GM21390 (cell line): ENCODE measurements at regions not wholly inside any gene's neighbourhood (a gene's known extent, or its start where the extent isn't known, plus 50 kb on each side); places are given as distances from the start of the nearest gene placed in this dataset.
"Not testable (repeated sequence)": the region's sequence is repeated elsewhere in the genome, so short reads cannot be mapped to it uniquely, and the experiment has no call there.

Experiments
- ATAC-seq: cut with Tn5 transposase; IDR thresholded peaks from one replicate; pipeline ENCODE4 v1.9.1; 2021; ENCODE audit not compliant: unreplicated experiment

GRCh38 chr17:47066841-47067682 lies 88.0 kb upstream of the RPRML start:
- ATAC-seq, result peak; percentile 77

GRCh38 chr17:47066095-47066494 lies 87.0 kb upstream of the RPRML start:
- ATAC-seq, result no peak

GRCh38 chr17:47064684-47065083 lies 85.6 kb upstream of the RPRML start:
- ATAC-seq, result no peak

- no peak for ATAC-seq
These were observed 84.4 kb upstream of the RPRML start for GRCh38 chr17:47063475-47063874.

GRCh38 chr17:47062851-47063250 lies 83.8 kb upstream of the RPRML start:
- not testable (repeated sequence) for ATAC-seq

GRCh38 chr17:47060005-47060404 lies 81.0 kb upstream of the RPRML start:
- not testable (repeated sequence) for ATAC-seq

GRCh38 chr17:47057830-47058229 lies 78.8 kb upstream of the RPRML start:
- no peak for ATAC-seq

GRCh38 chr17:47057279-47057678 lies 78.2 kb upstream of the RPRML start:
- not testable (repeated sequence) for ATAC-seq

- not testable (repeated sequence) for ATAC-seq
These were observed 77.6 kb upstream of the RPRML start for GRCh38 chr17:47056687-47057086.
